PFSK-1 (cell line): ENCODE measurements at regions not wholly inside any gene's neighbourhood (a gene's known extent, or its start where the extent isn't known, plus 50 kb on each side); places are given as distances from the start of the nearest gene placed in this dataset.

ENCODE experiments used
- POLR2AphosphoS5 ChIP-seq: IDR thresholded peaks from 2 replicates; pipeline ENCODE4 v1.6.1; 2012; ENCODE audit warnings: low read depth, mild to moderate bottlenecking, control low read depth, low read length, moderate library complexity
- SIN3A ChIP-seq: IDR thresholded peaks from 2 replicates; pipeline ENCODE4 v1.6.1; 2012; ENCODE audit warnings: mild to moderate bottlenecking, low read length, moderate library complexity, borderline replicate concordance; ENCODE audit not compliant: insufficient read depth
- TAF1 ChIP-seq: IDR thresholded peaks from 2 replicates; pipeline ENCODE4 v1.6.1; 2012; ENCODE audit warnings: low read length, control low read depth, borderline replicate concordance; ENCODE audit not compliant: insufficient read depth

DNA sequence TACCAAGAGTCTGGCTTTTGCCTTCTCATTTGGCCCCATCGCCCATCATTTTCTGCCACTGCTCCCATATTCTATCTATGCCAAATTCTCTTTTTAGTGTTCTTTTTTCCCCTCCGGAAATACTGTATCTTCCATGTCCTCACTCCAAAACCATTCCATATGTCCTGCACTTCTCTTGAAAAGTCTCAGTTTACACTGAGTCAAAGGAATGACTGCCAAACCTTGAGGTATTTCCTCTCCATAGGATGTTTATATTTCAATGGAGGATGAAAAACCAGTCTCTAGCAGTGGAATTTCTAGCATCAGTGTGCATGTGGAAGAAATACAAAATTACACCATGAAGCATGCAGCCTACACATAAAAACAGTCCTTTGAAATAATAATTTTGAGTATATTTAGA, 121.4 kb upstream of the PHYHIPL start:
- TF ChIP-seq POLR2AphosphoS5 = no peak
- no peak for TF ChIP-seq SIN3A
- no peak for TF ChIP-seq TAF1
